GM18508 (cell line): ENCODE measurements at regions not wholly inside any gene's neighbourhood (a gene's known extent, or its start where the extent isn't known, plus 50 kb on each side); places are given as distances from the start of the nearest gene placed in this dataset.
"Not testable (repeated sequence)": the region's sequence is repeated elsewhere in the genome, so short reads cannot be mapped to it uniquely, and the experiment has no call there.

Experiments used
- ATAC-seq: cut with Tn5 transposase; IDR thresholded peaks from one replicate; pipeline ENCODE4 v1.9.1; 2021; ENCODE audit warnings: moderate number of reproducible peaks; ENCODE audit not compliant: insufficient read depth, unreplicated experiment

DNA sequence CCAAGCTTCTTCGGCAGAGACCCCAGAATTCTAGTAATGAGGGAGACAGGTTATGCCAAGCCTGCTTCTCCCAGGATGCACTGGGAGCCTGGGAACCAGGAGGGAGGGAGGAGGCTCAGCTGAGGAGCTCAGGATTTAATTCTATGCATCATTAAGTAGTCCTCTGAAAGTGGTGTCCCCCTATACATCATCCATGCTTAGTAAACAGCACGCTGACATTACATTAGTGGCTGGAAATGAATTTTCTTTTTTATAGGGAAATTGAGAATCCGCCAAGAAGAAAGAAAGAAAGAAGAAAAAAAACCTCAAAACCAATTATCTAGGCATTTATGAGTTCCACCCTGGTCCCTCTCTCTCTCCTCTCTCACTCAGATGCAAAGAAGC lies 63.1 kb upstream of the PAX8 start:
- not testable (repeated sequence) for ATAC-seq

DNA sequence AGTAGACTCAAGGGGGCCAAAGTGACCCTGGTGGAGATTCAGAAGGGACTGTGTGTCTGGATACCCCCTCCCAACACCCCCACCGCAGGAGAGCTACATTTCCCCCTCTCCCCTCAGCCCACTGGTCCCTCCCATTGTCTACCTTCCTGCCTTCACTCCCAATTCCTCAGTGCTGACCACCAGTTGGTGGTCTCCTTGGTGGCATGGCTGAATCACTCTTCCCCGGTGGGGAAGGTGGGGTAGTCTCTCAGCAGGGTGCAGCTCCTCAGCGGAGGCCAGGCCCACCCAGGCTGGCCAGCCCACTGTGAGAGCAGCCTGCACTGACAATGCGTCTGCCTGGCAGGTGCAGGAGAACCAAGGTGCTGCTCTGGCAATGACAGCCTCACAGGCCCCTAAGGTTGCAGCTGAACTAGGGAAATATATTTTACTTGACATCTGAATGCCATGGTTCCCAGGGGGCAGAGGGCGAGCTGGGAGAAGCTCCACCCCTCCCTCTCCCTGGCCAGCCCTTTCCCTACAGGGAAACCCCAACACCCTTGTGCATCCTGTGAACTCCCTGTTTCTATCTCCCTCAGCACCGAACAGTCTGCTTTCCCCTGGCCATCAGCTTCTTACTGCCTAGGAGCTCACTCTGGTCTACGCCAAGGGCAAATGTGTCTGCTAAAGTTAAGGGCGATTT lies 62.6 kb upstream of the PAX8 start:
- no peak for ATAC-seq

DNA sequence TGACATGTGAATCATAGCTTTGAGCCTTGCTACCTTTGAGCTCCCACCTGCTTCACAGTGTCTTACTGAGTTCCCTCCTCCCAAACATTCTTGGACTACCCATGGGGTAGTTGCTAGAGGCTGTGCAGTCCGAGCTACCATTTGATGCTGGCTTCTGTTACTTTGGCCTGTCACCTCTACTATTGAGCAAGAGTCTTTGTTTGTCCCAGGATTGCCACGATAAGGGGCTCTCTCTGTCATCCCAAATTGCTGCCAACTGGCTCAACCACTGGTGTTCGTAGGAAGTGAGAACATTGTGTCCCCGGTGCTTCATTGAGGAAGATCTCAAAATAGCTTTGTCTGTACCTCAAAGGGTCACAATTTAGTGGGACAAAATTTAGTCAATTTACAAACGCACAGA lies 59.1 kb upstream of the PAX8 start:
- ATAC-seq = no peak

DNA sequence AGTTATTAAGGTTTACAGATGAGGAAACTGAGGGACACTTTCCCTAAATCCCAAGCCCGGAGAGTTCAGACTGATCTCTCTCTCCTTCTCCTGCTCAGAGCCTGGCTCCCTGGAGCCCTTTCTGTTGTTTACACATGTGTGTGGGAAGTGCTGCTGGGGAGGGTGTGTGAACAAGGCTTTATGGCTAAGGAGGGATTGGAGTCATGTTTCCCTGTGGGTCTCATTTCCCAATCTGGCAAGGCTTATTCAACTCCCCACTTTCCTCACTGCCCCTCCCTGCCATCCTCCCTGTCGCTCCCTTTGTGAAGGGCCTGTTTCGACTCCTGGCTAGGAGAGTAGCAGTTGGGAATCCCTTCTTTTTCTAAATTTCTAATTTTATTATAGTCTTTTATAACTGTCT lies 57.3 kb upstream of the PAX8 start:
- ATAC-seq = not testable (repeated sequence)

DNA sequence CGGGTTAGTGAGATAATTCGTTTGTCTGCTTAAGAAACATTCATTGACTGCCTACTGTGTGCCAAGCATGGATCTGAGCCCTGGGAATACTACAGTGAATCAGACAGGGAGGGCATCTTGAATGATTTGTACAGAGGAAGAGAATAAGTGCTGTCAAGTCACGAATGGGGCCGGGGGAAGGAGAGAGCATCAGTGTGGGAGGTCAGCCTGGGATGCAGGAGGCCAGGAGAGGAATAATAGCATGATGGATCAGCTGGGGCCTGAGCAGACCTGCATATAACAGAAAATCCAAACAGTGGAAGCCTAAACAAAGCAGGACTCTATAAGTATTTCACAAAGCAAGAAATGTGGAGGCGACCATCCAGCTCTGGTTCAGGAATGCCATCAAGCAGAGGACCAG lies 55.4 kb upstream of the PAX8 start:
- no peak for ATAC-seq

DNA sequence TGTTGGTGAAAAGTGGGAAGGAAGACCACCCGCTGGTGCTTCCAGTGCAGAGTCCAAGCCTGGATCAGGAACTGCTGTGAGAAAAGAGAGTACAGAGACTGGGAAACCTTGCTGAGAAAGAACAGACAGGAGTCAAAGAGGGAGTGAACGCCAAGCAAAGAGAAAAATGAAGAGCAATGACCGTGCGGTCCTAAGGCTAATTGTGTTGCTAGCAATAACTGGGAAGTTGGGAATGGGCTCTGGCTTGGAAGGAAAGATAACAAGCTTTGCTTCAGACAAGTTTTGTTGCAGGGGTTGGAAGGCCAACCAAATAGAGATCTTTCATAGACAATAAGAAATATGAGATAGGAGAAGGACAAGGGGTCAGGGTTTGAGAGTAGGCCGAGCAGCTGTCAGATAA lies 55.0 kb upstream of the PAX8 start:
- ATAC-seq = not testable (repeated sequence)

DNA sequence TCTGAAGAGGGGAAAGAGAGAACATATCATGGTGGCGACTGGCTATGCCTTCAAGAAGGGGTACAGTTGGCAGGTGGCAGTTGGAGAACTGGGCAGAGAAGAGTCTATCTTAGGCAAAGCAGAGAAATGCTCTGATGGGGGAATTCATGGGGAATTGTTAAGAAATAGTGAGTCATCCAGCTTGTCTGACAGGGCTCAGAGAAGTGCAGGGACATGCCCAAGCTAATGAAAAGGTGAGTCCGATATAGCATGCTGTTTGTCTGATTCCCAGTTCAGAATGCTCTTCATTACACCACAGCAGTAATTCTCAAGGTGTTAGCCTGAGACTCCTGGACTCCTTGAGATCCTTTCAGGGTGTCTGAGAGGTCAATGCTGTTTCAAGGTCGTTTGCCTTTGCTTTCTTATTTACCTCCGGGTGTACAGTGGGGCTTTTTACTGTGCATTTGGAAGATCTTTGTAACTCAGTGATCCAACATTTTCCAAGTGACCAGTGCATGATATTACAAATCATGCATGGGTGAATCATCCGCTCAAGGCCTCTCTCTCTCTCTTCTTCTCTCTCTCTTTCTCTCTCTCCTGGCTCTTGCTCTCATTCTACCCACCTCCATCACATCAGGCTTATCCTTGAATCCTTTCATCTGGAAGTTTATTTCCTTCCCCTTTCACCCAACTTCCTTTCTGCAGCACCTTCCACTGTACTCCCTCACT lies 51.5 kb upstream of the PAX8 start:
- ATAC-seq = not testable (repeated sequence)

DNA sequence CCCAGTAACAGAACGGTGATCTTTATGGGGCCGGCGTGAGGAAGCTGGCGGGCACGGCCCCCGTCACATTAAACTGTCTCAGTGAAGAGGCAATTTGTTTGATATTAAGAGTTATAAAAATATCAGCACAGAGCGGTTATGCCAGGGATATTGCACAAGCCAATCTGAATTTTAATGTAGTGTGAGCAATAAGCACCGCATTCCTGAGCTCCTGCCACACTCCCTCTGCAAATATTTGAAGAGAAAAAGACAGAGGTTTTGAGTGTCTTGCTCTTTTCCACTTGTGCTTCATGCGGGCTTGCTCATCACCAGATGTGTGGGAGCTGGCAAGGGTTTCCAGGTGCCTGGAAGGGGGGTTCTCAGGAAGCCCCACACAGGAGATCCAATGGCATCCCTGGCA lies 50.3 kb upstream of the PAX8 start:
- not testable (repeated sequence) for ATAC-seq

DNA sequence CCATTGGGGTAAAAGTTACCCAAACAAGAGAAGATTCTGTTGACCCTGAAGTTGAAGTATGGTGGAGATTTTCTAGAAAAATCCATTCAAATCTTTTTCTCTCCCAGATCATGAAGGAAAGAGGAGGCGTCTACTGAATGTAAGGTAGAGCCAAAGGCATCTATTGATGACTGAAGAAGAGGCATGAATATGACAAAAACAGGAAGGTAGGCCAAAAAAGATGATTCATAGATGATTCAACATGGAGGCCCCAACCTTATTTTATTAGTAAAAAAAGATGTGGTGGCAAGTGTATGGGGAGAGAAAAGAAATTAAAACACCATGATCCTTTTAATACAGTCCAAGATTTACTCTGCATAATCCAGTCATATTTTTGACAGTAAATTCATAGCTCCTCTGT lies 49.9 kb upstream of the PAX8 start:
- ATAC-seq = not testable (repeated sequence)
